ENCODE measurements at regions not wholly inside any gene's neighbourhood (a gene's known extent, or its start where the extent isn't known, plus 50 kb on each side); places are given as distances from the start of the nearest gene placed in this dataset.

DNA sequence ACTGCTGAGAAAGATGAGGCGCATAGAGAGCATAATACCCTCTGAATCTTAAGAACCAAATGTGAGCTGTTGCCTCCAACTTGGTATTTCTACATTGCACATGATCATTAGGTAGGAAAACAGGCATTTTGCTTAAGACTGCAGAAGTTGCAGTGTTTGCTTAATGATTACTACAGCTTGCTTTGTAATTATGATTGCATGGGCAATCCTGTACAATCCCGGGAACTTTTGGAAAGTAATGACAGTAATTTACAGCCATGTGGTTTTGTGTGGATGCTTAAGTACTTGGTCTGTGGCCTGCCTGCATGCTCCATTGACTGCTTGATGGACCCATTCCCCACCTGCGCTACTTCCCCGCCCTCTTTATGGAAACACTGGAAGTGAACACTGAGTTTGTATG lies 301.1 kb downstream of the DIPK2A start:
- TF ChIP-seq, protein P1, sequence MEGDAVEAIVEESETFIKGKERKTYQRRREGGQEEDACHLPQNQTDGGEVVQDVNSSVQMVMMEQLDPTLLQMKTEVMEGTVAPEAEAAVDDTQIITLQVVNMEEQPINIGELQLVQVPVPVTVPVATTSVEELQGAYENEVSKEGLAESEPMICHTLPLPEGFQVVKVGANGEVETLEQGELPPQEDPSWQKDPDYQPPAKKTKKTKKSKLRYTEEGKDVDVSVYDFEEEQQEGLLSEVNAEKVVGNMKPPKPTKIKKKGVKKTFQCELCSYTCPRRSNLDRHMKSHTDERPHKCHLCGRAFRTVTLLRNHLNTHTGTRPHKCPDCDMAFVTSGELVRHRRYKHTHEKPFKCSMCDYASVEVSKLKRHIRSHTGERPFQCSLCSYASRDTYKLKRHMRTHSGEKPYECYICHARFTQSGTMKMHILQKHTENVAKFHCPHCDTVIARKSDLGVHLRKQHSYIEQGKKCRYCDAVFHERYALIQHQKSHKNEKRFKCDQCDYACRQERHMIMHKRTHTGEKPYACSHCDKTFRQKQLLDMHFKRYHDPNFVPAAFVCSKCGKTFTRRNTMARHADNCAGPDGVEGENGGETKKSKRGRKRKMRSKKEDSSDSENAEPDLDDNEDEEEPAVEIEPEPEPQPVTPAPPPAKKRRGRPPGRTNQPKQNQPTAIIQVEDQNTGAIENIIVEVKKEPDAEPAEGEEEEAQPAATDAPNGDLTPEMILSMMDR (IDR thresholded peaks at IDR 0.05) = no peak
- no peak for TF ChIP-seq POLR2A (IDR thresholded peaks at IDR 0.05)

Measured in body of pancreas (tissue), 4 donors.